Uterus (tissue), 2 donors: ENCODE measurements at regions not wholly inside any gene's neighbourhood (a gene's known extent, or its start where the extent isn't known, plus 50 kb on each side); places are given as distances from the start of the nearest gene placed in this dataset.

ENCODE experiments used
- CTCF ChIP-seq, 4 experiments: fragments of 200-600 bp in 2 of 4; fragments of 450-650 bp in 2 of 4; sonication (generic) in 2 of 4; IDR thresholded peaks; one replicate each; pipeline ENCODE4 v1.5.1; 2016 to 2019; ENCODE audit warnings: antibody characterized with exemption in 4 of 4, mild to moderate bottlenecking in 2 of 4, moderate library complexity in 1 of 4
- POLR2A ChIP-seq, 2 donors: fragments of 450-650 bp; IDR thresholded peaks; one replicate each; pipeline ENCODE4 v1.6.1; 2016; ENCODE audit warnings: antibody characterized with exemption in 2 of 2, mild to moderate bottlenecking in 1 of 2, moderate library complexity in 1 of 2

- TF ChIP-seq CTCF (IDR thresholded peaks at IDR 0.05) (no peak), POLR2A (IDR thresholded peaks at IDR 0.05) (no peak)
These were observed 124.6 kb upstream of the SEC61G start for GRCh38 chr7:54883576-54883975.
